HG02642 (cell line): ENCODE measurements at regions not wholly inside any gene's neighbourhood (a gene's known extent, or its start where the extent isn't known, plus 50 kb on each side); places are given as distances from the start of the nearest gene placed in this dataset.
"Not testable (repeated sequence)": the region's sequence is repeated elsewhere in the genome, so short reads cannot be mapped to it uniquely, and the experiment has no call there.

Experiments
- ATAC-seq: cut with Tn5 transposase; IDR thresholded peaks from one replicate; pipeline ENCODE4 v1.9.1; 2021; ENCODE audit warnings: mild to moderate bottlenecking; ENCODE audit not compliant: unreplicated experiment, poor library complexity

GRCh38 chr18:64791236-64791635 is 642.3 kb upstream of the LINC00305 start:
- ATAC-seq = no peak

- no peak for ATAC-seq
These were observed 636.8 kb upstream of the LINC00305 start for GRCh38 chr18:64785686-64786085.

GRCh38 chr18:64777556-64777955 is 628.7 kb upstream of the LINC00305 start:
- no peak for ATAC-seq

- ATAC-seq = no peak
These were observed 617.0 kb upstream of the LINC00305 start for GRCh38 chr18:64765908-64766307.

- no peak for ATAC-seq
These were observed 603.8 kb upstream of the LINC00305 start for GRCh38 chr18:64752707-64753106.

- ATAC-seq = no peak
These were observed 601.0 kb upstream of the LINC00305 start for GRCh38 chr18:64749884-64750283.

GRCh38 chr18:64747803-64748202 is 598.9 kb upstream of the LINC00305 start:
- ATAC-seq = no peak

GRCh38 chr18:64742898-64743297 is 594.0 kb upstream of the LINC00305 start:
- no peak for ATAC-seq

GRCh38 chr18:64734063-64734462 is 585.2 kb upstream of the LINC00305 start:
- no peak for ATAC-seq

- not testable (repeated sequence) for ATAC-seq
These were observed 576.8 kb upstream of the LINC00305 start for GRCh38 chr18:64725657-64726056.

- no peak for ATAC-seq
These were observed 572.0 kb upstream of the LINC00305 start for GRCh38 chr18:64720781-64721464.

GRCh38 chr18:64718808-64719207 is 569.9 kb upstream of the LINC00305 start:
- ATAC-seq = no peak

- ATAC-seq = no peak
These were observed 568.1 kb upstream of the LINC00305 start for GRCh38 chr18:64717026-64717425.

GRCh38 chr18:64714086-64714485 is 565.2 kb upstream of the LINC00305 start:
- no peak for ATAC-seq

- ATAC-seq = peak; percentile 85
These were observed 564.4 kb upstream of the LINC00305 start for GRCh38 chr18:64713284-64713683.

GRCh38 chr18:64712035-64712434 is 563.1 kb upstream of the LINC00305 start:
- no peak for ATAC-seq

- no peak for ATAC-seq
These were observed 561.4 kb upstream of the LINC00305 start for GRCh38 chr18:64710105-64710861.

GRCh38 chr18:64707052-64707451 is 558.2 kb upstream of the LINC00305 start:
- ATAC-seq = no peak

GRCh38 chr18:64699081-64699480 is 550.2 kb upstream of the LINC00305 start:
- no peak for ATAC-seq

GRCh38 chr18:64695851-64696553 is 547.1 kb upstream of the LINC00305 start:
- no peak for ATAC-seq

GRCh38 chr18:64693766-64694165 is 544.9 kb upstream of the LINC00305 start:
- no peak for ATAC-seq
